ENCODE measurements at regions not wholly inside any gene's neighbourhood (a gene's known extent, or its start where the extent isn't known, plus 50 kb on each side); places are given as distances from the start of the nearest gene placed in this dataset.
A peak's percentile ranks its signal among the peaks of the same experiment; 100 is the strongest.

- peak; percentile 9 to 51 for DNase-seq
Measured at GRCh38 chr3:193971261-193971751, 164.6 kb upstream of the HES1 start.

- no peak for DNase-seq
Measured at GRCh38 chr3:193971966-193972365, 164.0 kb upstream of the HES1 start.

GRCh38 chr3:193972832-193973231 is 163.1 kb upstream of the HES1 start:
- no peak for DNase-seq

GRCh38 chr3:193974191-193974652 is 161.7 kb upstream of the HES1 start:
- DNase-seq, result no peak

GRCh38 chr3:193974671-193975535 is 161.0 kb upstream of the HES1 start:
- DNase-seq, result no peak

- DNase-seq, result peak in 1 of 2 donors; percentile 34
Measured at GRCh38 chr3:193977622-193978021, 158.3 kb upstream of the HES1 start.

- no peak for DNase-seq
Measured at GRCh38 chr3:193978030-193978429, 157.9 kb upstream of the HES1 start.

- DNase-seq, result no peak
Measured at GRCh38 chr3:193978486-193978885, 157.5 kb upstream of the HES1 start.

GRCh38 chr3:193980326-193980725 is 155.6 kb upstream of the HES1 start:
- DNase-seq, result no peak

GRCh38 chr3:193980905-193981304 is 155.0 kb upstream of the HES1 start:
- no peak for DNase-seq

- DNase-seq, result no peak
Measured at GRCh38 chr3:193981504-193981903, 154.4 kb upstream of the HES1 start.

GRCh38 chr3:193982258-193982659 is 153.7 kb upstream of the HES1 start:
- no peak for DNase-seq

GRCh38 chr3:193983846-193984818 is 151.8 kb upstream of the HES1 start:
- DNase-seq, result no peak

- no peak for DNase-seq
Measured at GRCh38 chr3:193984876-193985275, 151.1 kb upstream of the HES1 start.

- DNase-seq, result no peak
Measured at GRCh38 chr3:193987186-193987585, 148.8 kb upstream of the HES1 start.

GRCh38 chr3:193989186-193989585 is 146.8 kb upstream of the HES1 start:
- no peak for DNase-seq

GRCh38 chr3:193991666-193992424 is 144.1 kb upstream of the HES1 start:
- no peak for DNase-seq

GRCh38 chr3:193992425-193993037 is 143.4 kb upstream of the HES1 start:
- no peak for DNase-seq

- no peak for DNase-seq
Measured at GRCh38 chr3:193996221-193996620, 139.7 kb upstream of the HES1 start.

GRCh38 chr3:193996641-193997089 is 139.3 kb upstream of the HES1 start:
- DNase-seq, result no peak

- no peak for DNase-seq
Measured at GRCh38 chr3:193997228-193998122, 138.5 kb upstream of the HES1 start.
